A549 (cell line): ENCODE measurements at regions not wholly inside any gene's neighbourhood (a gene's known extent, or its start where the extent isn't known, plus 50 kb on each side); places are given as distances from the start of the nearest gene placed in this dataset.

ENCODE experiments used
- ATAC-seq, 2 experiments: fragments of 200-7000 bp in 1 of 2; fragments of >200 bp in 1 of 2; cut with Nextera tagmentation in 1 of 2; cut with Tn5 transposase in 1 of 2; 3 replicates each; pipeline versions ENCODE4 v1.8.0 to v1.9.1; 2018 to 2020; ENCODE audit warnings: mild to moderate bottlenecking in 1 of 2, moderate library complexity in 1 of 2
- CTCF ChIA-PET: fragments of 300-600 bp; sonication (Branson Sonifier 250); formaldehyde crosslinking; extraction: SDS; loops from one replicate; lab custom pipeline; 2021; ENCODE audit warnings: antibody characterized with exemption, inconsistent platforms; lab: Yijun Ruan, JAX
- POLR2A ChIA-PET: fragments of 350-600 bp; formaldehyde crosslinking; extraction: SDS; loops from one replicate; lab custom pipeline; 2021; ENCODE audit warnings: antibody characterized with exemption, inconsistent platforms; lab: Yijun Ruan, JAX
- DNase-seq, 2 experiments: peaks; one replicate each; pipeline versions ENCODE4 v3.0.0 to v3.0.0-alpha.2; 2011 to 2016; ENCODE audit warnings: low read depth in 1 of 2, low spot score in 1 of 2
- FAIRE-seq: peaks from 2 replicates; lab custom pipeline; 2011; peaks lifted over from hg19 to GRCh38; lab: Jason Lieb, UNC
- H3K27ac ChIP-seq, 2 experiments: fragments of >200 bp; sonication (Bioruptor Twin); formaldehyde crosslinking; 3 replicates each; pipeline ENCODE4 v1.5.1; 2016 to 2017
- H3K4me1 ChIP-seq: fragments of >200 bp; sonication (Bioruptor Twin); formaldehyde crosslinking; 3 replicates; pipeline ENCODE4 v1.6.1; 2016
- H3K4me2 ChIP-seq: fragments of >200 bp; sonication (Bioruptor Twin); formaldehyde crosslinking; 3 replicates; pipeline ENCODE4 v1.6.1; 2016
- H3K4me3 ChIP-seq: fragments of >200 bp; sonication (Bioruptor Twin); formaldehyde crosslinking; 3 replicates; pipeline ENCODE4 v1.5.1; 2016
- H3K9me3 ChIP-seq: fragments of >200 bp; sonication (Bioruptor Twin); formaldehyde crosslinking; 3 replicates; pipeline ENCODE4 v1.6.1; 2016
- CBX2 ChIP-seq: fragments of 200-600 bp; sonication (generic); IDR thresholded peaks from 2 replicates; pipeline ENCODE4 v1.6.1; 2016; ENCODE audit warnings: low read depth, mild to moderate bottlenecking, borderline replicate concordance
- CEBPB ChIP-seq, 2 experiments: fragments of >200 bp in 1 of 2; sonication (Bioruptor Twin) in 1 of 2; formaldehyde crosslinking in 1 of 2; IDR thresholded peaks; 2 replicates each; pipeline ENCODE4 v1.6.1; 2012 to 2016
- CHD4 ChIP-seq: fragments of 200-600 bp; sonication (generic); IDR thresholded peaks from 2 replicates; pipeline ENCODE4 v1.6.1; 2016; ENCODE audit warnings: antibody characterized with exemption, mild to moderate bottlenecking, borderline replicate concordance
- HDAC2 ChIP-seq: fragments of 200-600 bp; sonication (generic); IDR thresholded peaks from 2 replicates; pipeline ENCODE4 v1.6.1; 2016
- HEYL ChIP-seq: fragments of 250-450 bp; sonication (Bioruptor Pico); IDR thresholded peaks from 2 replicates; pipeline ENCODE4 v1.8.0; 2021; ENCODE audit warnings: mild to moderate bottlenecking, moderate library complexity
- HOXA7 ChIP-seq: fragments of 250-450 bp; sonication (Bioruptor Pico); IDR thresholded peaks from 2 replicates; pipeline ENCODE4 v1.5.0; 2020; ENCODE audit warnings: mild to moderate bottlenecking, moderate library complexity
- KDM1A ChIP-seq: fragments of 200-600 bp; sonication (generic); IDR thresholded peaks from 2 replicates; pipeline ENCODE4 v1.6.1; 2016; ENCODE audit warnings: low read depth, mild to moderate bottlenecking
- KDM5A ChIP-seq: fragments of 200-600 bp; sonication (generic); IDR thresholded peaks from 2 replicates; pipeline ENCODE4 v1.6.1; 2016; ENCODE audit warnings: antibody characterized with exemption, mild to moderate bottlenecking
- MAFK ChIP-seq: fragments of 450-650 bp; IDR thresholded peaks from 2 replicates; pipeline ENCODE4 v1.6.1; 2014; ENCODE audit not compliant: partially characterized antibody
- POLR2AphosphoS2 ChIP-seq: conservative IDR thresholded peaks from 2 replicates; pipeline ENCODE4 v1.6.1; 2012; ENCODE audit warnings: low read length, improper control_type of control experiment, inconsistent platforms
- RCOR1 ChIP-seq: fragments of 150-350 bp; IDR thresholded peaks from 2 replicates; pipeline ENCODE4 v1.6.1; 2014; ENCODE audit warnings: antibody characterized with exemption, low read length, low read depth
- RFX5 ChIP-seq: fragments of 450-650 bp; IDR thresholded peaks from 2 replicates; pipeline ENCODE4 v1.7.1; 2014; ENCODE audit warnings: antibody characterized with exemption, mild to moderate bottlenecking, moderate library complexity
- RNF2 ChIP-seq: fragments of 200-600 bp; sonication (generic); IDR thresholded peaks from 2 replicates; pipeline ENCODE4 v1.6.1; 2016; ENCODE audit warnings: low read depth, mild to moderate bottlenecking, antibody characterized with exemption, moderate library complexity, borderline replicate concordance
- TP53 ChIP-seq: fragments of 250-450 bp; sonication (Bioruptor Pico); IDR thresholded peaks from 2 replicates; pipeline ENCODE4 v1.5.0; 2021; ENCODE audit warnings: mild to moderate bottlenecking, moderate library complexity
- ZC3H11A ChIP-seq: fragments of 450-650 bp; IDR thresholded peaks from 2 replicates; pipeline ENCODE4 v1.6.1; 2014; ENCODE audit warnings: antibody characterized with exemption, mild to moderate bottlenecking
- WGBS: methylation state at CpG from one replicate; pipeline ENCODE4 v1.1.6; 2017; ENCODE audit errors: missing lambda C conversion rate; 5-methylcytosine and 5-hydroxymethylcytosine counted together
- TF ChIP-seq, protein P1 (sequence below): fragments of 200-600 bp; sonication (generic); IDR thresholded peaks from 2 replicates; pipeline ENCODE4 v1.6.1; 2016; ENCODE audit warnings: antibody characterized with exemption, mild to moderate bottlenecking, moderate library complexity
- TF ChIP-seq, protein P2 (sequence below): fragments of >200 bp; sonication (Bioruptor Twin); formaldehyde crosslinking; IDR thresholded peaks from 3 replicates; pipeline ENCODE4 v1.5.1; 2016
- TF ChIP-seq, protein P3 (sequence below): IDR thresholded peaks from 2 replicates; pipeline ENCODE4 v1.6.1; 2012
- TF ChIP-seq, protein P4 (sequence below): fragments of 250-450 bp; sonication (Bioruptor Pico); IDR thresholded peaks from 2 replicates; pipeline ENCODE4 v1.5.0; 2021; ENCODE audit warnings: mild to moderate bottlenecking, moderate library complexity, borderline replicate concordance
- TF ChIP-seq, protein P5 (sequence below): fragments of 450-650 bp; IDR thresholded peaks from 2 replicates; pipeline ENCODE4 v1.6.1; 2014; ENCODE audit warnings: antibody characterized with exemption

DNA sequence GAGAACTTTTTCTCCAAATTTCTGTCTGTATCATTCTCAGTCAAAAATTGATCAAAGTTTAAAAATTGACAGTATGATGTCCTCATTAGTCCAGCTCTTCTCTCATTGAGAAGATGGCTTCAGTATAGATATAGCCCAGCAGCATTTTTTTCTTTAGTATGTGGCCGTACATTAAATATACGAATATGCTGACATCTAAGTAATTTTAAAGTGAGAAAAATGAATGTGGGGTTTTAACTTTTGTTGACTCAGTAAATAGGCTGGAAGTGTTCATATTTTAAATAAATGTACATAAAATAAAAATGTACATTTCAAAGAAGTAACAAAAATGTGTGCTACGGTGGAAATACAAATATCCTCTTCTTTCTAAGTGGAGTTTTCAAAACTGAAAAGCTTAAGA, 123.5 kb upstream of the PKN2 start:
- Histone ChIP-seq H3K4me2 (no peak overlapping the region), H3K27ac (no peak overlapping the region), H3K9me3 (no peaks in the 10 kb centered on the region), H3K4me1 (no peaks in the 10 kb centered on the region), H3K4me3 (no peak overlapping the region)
- ChIA-PET CTCF (interaction anchor here (1.5 kb wide), 1 partner anchor 10 kb away, joined by 3 read pairs; no protein-coding TSS in a partner anchor), POLR2A (no interaction called here)
- no peak for DNase-seq
- whole genome bisulfite sequencing, result 40% methylated on average over 3 of the region's 3 CpGs
- TF ChIP-seq MAFK (peak; percentile 19), KDM5A (no peak), HEYL (no peak), RNF2 (no peak)
- TF ChIP-seq, protein P1, sequence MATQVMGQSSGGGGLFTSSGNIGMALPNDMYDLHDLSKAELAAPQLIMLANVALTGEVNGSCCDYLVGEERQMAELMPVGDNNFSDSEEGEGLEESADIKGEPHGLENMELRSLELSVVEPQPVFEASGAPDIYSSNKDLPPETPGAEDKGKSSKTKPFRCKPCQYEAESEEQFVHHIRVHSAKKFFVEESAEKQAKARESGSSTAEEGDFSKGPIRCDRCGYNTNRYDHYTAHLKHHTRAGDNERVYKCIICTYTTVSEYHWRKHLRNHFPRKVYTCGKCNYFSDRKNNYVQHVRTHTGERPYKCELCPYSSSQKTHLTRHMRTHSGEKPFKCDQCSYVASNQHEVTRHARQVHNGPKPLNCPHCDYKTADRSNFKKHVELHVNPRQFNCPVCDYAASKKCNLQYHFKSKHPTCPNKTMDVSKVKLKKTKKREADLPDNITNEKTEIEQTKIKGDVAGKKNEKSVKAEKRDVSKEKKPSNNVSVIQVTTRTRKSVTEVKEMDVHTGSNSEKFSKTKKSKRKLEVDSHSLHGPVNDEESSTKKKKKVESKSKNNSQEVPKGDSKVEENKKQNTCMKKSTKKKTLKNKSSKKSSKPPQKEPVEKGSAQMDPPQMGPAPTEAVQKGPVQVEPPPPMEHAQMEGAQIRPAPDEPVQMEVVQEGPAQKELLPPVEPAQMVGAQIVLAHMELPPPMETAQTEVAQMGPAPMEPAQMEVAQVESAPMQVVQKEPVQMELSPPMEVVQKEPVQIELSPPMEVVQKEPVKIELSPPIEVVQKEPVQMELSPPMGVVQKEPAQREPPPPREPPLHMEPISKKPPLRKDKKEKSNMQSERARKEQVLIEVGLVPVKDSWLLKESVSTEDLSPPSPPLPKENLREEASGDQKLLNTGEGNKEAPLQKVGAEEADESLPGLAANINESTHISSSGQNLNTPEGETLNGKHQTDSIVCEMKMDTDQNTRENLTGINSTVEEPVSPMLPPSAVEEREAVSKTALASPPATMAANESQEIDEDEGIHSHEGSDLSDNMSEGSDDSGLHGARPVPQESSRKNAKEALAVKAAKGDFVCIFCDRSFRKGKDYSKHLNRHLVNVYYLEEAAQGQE, result no peak
- no peak for ATAC-seq
- no peak for FAIRE-seq

DNA sequence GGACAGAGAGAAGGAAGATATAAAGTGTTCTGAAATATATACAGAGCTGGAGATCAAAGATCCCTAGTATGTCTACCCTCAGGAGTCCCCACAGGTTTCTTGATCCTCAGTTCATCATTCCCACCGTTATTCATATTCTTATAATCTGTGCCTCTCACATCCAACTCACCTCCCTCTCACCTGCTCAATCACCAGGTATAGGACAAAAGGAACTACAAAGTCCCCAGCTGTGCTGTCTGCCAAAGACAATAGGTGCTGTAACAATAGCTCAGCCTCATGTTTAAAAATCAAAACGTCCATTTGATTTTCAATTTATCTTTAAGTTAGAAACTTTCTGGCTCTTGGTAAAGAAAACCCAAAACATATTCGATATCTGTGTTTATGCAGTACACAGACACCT, 121.1 kb upstream of the PKN2 start:
- ChIA-PET CTCF (no interaction called here), POLR2A (no interaction called here)
- no peak for FAIRE-seq
- no peaks in the 10 kb centered on the region for H3K9me3 ChIP-seq
- WGBS, result 1% methylated on average over 3 of the region's 3 CpGs
- H3K4me2 ChIP-seq, result no peak overlapping the region
- no peak for ATAC-seq
- H3K4me3 ChIP-seq, result no peak overlapping the region
- no peak overlapping the region for H3K27ac ChIP-seq
- DNase-seq, result no peak
- H3K4me1 ChIP-seq, result no peaks in the 10 kb centered on the region
- no peak for TF ChIP-seq HDAC2
- TF ChIP-seq HOXA7 (CRISPR knock-in tag), result no peak
- TF ChIP-seq, protein P2, sequence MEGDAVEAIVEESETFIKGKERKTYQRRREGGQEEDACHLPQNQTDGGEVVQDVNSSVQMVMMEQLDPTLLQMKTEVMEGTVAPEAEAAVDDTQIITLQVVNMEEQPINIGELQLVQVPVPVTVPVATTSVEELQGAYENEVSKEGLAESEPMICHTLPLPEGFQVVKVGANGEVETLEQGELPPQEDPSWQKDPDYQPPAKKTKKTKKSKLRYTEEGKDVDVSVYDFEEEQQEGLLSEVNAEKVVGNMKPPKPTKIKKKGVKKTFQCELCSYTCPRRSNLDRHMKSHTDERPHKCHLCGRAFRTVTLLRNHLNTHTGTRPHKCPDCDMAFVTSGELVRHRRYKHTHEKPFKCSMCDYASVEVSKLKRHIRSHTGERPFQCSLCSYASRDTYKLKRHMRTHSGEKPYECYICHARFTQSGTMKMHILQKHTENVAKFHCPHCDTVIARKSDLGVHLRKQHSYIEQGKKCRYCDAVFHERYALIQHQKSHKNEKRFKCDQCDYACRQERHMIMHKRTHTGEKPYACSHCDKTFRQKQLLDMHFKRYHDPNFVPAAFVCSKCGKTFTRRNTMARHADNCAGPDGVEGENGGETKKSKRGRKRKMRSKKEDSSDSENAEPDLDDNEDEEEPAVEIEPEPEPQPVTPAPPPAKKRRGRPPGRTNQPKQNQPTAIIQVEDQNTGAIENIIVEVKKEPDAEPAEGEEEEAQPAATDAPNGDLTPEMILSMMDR, result no peak
- no peak for TF ChIP-seq RCOR1
- no peak for TF ChIP-seq KDM1A
- TF ChIP-seq, protein P3, sequence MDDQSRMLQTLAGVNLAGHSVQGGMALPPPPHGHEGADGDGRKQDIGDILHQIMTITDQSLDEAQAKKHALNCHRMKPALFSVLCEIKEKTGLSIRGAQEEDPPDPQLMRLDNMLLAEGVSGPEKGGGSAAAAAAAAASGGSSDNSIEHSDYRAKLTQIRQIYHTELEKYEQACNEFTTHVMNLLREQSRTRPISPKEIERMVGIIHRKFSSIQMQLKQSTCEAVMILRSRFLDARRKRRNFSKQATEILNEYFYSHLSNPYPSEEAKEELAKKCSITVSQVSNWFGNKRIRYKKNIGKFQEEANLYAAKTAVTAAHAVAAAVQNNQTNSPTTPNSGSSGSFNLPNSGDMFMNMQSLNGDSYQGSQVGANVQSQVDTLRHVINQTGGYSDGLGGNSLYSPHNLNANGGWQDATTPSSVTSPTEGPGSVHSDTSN, result no peak
- no peak for TF ChIP-seq RFX5
- no peak for TF ChIP-seq POLR2AphosphoS2
- TF ChIP-seq, protein P4, sequence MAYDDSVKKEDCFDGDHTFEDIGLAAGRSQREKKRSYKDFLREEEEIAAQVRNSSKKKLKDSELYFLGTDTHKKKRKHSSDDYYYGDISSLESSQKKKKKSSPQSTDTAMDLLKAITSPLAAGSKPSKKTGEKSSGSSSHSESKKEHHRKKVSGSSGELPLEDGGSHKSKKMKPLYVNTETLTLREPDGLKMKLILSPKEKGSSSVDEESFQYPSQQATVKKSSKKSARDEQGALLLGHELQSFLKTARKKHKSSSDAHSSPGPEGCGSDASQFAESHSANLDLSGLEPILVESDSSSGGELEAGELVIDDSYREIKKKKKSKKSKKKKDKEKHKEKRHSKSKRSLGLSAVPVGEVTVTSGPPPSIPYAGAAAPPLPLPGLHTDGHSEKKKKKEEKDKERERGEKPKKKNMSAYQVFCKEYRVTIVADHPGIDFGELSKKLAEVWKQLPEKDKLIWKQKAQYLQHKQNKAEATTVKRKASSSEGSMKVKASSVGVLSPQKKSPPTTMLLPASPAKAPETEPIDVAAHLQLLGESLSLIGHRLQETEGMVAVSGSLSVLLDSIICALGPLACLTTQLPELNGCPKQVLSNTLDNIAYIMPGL (CRISPR knock-in tag), result no peak
- TF ChIP-seq CBX2, result no peak
- no peak for TF ChIP-seq ZC3H11A
- TF ChIP-seq, protein P5, sequence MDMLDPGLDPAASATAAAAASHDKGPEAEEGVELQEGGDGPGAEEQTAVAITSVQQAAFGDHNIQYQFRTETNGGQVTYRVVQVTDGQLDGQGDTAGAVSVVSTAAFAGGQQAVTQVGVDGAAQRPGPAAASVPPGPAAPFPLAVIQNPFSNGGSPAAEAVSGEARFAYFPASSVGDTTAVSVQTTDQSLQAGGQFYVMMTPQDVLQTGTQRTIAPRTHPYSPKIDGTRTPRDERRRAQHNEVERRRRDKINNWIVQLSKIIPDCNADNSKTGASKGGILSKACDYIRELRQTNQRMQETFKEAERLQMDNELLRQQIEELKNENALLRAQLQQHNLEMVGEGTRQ, result no peak
- TF ChIP-seq CHD4, result no peak
- no peak for TF ChIP-seq CEBPB (IDR thresholded peaks at IDR 0.05)
- no peak for TF ChIP-seq TP53 (CRISPR knock-in tag)
